ENCODE measurements at regions not wholly inside any gene's neighbourhood (a gene's known extent, or its start where the extent isn't known, plus 50 kb on each side); places are given as distances from the start of the nearest gene placed in this dataset.

GRCh38 chr10:56823849-56824248, 462.8 kb upstream of the ZWINT start:
- ChIA-PET CTCF (no interaction called here), POLR2A (ENCODE audit: low non-redundant PET) (no interaction called here)
- 0 out of 2 replicates have a peak, but pooled peaks have one; percentile 17 for TF ChIP-seq CTCF (conservative IDR thresholded peaks at IDR 0.05; ENCODE audit: low read depth)

GRCh38 chr10:56805022-56805421, 444.0 kb upstream of the ZWINT start:
- no peak for DNase-seq (ENCODE audit: low spot score)
- ChIA-PET POLR2A (ENCODE audit: low non-redundant PET) (no interaction called here), CTCF (interaction anchor here (0.6 kb wide), 1 partner anchor 151 kb away, joined by 5 read pairs; no protein-coding TSS in a partner anchor)
- no peak overlapping the region for H3K27ac ChIP-seq
- no peak for TF ChIP-seq CTCF (conservative IDR thresholded peaks at IDR 0.05; ENCODE audit: low read depth)

More at GRCh38 chr10:56823849-56824248, 462.8 kb upstream of the ZWINT start:
- no peak overlapping the region for H3K27ac ChIP-seq
- peak; percentile 2 for DNase-seq (ENCODE audit: low spot score)

GRCh38 chr10:56785292-56785691, 424.2 kb upstream of the ZWINT start:
- H3K27ac ChIP-seq: no peak overlapping the region
- POLR2A ChIA-PET (ENCODE audit: low non-redundant PET): no interaction called here
- CTCF ChIA-PET: no interaction called here
- TF ChIP-seq CTCF (conservative IDR thresholded peaks at IDR 0.05; ENCODE audit: low read depth): no peak
- DNase-seq (ENCODE audit: low spot score): no peak

GRCh38 chr10:56782503-56782902, 421.4 kb upstream of the ZWINT start:
- no peak overlapping the region for H3K27ac ChIP-seq
- ChIA-PET POLR2A (ENCODE audit: low non-redundant PET) (no interaction called here), CTCF (no interaction called here)
- TF ChIP-seq CTCF (conservative IDR thresholded peaks at IDR 0.05; ENCODE audit: low read depth): no peak
- DNase-seq (ENCODE audit: low spot score): no peak

GRCh38 chr10:56771343-56771742, 410.3 kb upstream of the ZWINT start:
- no peak for TF ChIP-seq CTCF (conservative IDR thresholded peaks at IDR 0.05; ENCODE audit: low read depth)
- ChIA-PET POLR2A (ENCODE audit: low non-redundant PET) (no interaction called here), CTCF (no interaction called here)
- DNase-seq (ENCODE audit: low spot score): no peak
- H3K27ac ChIP-seq: no peak overlapping the region

GRCh38 chr10:56763090-56763489, 402.0 kb upstream of the ZWINT start:
- POLR2A ChIA-PET (ENCODE audit: low non-redundant PET): no interaction called here
- no peak for TF ChIP-seq CTCF (conservative IDR thresholded peaks at IDR 0.05; ENCODE audit: low read depth)
- no peak for DNase-seq (ENCODE audit: low spot score)
- no peak overlapping the region for H3K27ac ChIP-seq
- CTCF ChIA-PET: interaction anchor here (0.6 kb wide), 2 partner anchors 232 to 825 kb away, joined by 3 read pairs; no protein-coding TSS in a partner anchor

- H3K27ac ChIP-seq: no peak overlapping the region
- POLR2A ChIA-PET (ENCODE audit: low non-redundant PET): no interaction called here
- no peak for TF ChIP-seq CTCF (conservative IDR thresholded peaks at IDR 0.05; ENCODE audit: low read depth)
- CTCF ChIA-PET: interaction anchor here (0.5 kb wide), 1 partner anchor 727 kb away, joined by 3 read pairs; no protein-coding TSS in a partner anchor
- no peak for DNase-seq (ENCODE audit: low spot score)
Observed at GRCh38 chr10:56745490-56745889, 384.4 kb upstream of the ZWINT start.
